ENCODE measurements at regions not wholly inside any gene's neighbourhood (a gene's known extent, or its start where the extent isn't known, plus 50 kb on each side); places are given as distances from the start of the nearest gene placed in this dataset.

- TF ChIP-seq CTCF (IDR thresholded peaks at IDR 0.05) (no peak), POLR2A (IDR thresholded peaks at IDR 0.05) (no peak)
These were observed 427.4 kb downstream of the TTLL7 start for GRCh38 chr1:83571536-83571935.
